Karpas-422 (cell line): ENCODE measurements at regions not wholly inside any gene's neighbourhood (a gene's known extent, or its start where the extent isn't known, plus 50 kb on each side); places are given as distances from the start of the nearest gene placed in this dataset.

Experiments
- DNase-seq: peaks from one replicate; pipeline ENCODE4 v3.0.0-alpha.2; 2015
- H2AFZ ChIP-seq: fragments of 200-600 bp; sonication (generic); 2 replicates; pipeline ENCODE4 v1.6.1; 2014; ENCODE audit warnings: antibody characterized with exemption, low read length, mixed read lengths
- H3K27ac ChIP-seq: fragments of 200-600 bp; sonication (generic); 2 replicates; pipeline ENCODE4 v1.5.1; 2014; ENCODE audit warnings: mild to moderate bottlenecking, low read length, moderate library complexity
- H3K27me3 ChIP-seq: fragments of 200-600 bp; sonication (generic); 2 replicates; pipeline ENCODE4 v1.6.1; 2014; ENCODE audit warnings: low read length, mixed read lengths
- H3K36me3 ChIP-seq: fragments of 200-600 bp; sonication (generic); 2 replicates; pipeline ENCODE4 v1.6.1; 2014; ENCODE audit warnings: low read length, mixed read lengths; ENCODE audit not compliant: insufficient read depth
- H3K4me1 ChIP-seq: fragments of 200-600 bp; sonication (generic); 2 replicates; pipeline ENCODE4 v1.6.1; 2014; ENCODE audit warnings: mild to moderate bottlenecking, low read length, mixed read lengths
- H3K4me2 ChIP-seq: fragments of 200-600 bp; sonication (generic); 2 replicates; pipeline ENCODE4 v1.6.1; 2014; ENCODE audit warnings: low read length, low read depth, mild to moderate bottlenecking; ENCODE audit not compliant: poor library complexity, severe bottlenecking
- H3K4me3 ChIP-seq: fragments of 200-600 bp; sonication (generic); 2 replicates; pipeline ENCODE4 v1.5.1; 2014; ENCODE audit warnings: mild to moderate bottlenecking, antibody characterized with exemption, low read length, mixed read lengths
- H3K79me2 ChIP-seq: fragments of 200-600 bp; sonication (generic); 2 replicates; pipeline ENCODE4 v1.6.1; 2014; ENCODE audit warnings: mild to moderate bottlenecking, low read length, mixed read lengths
- H3K9ac ChIP-seq: fragments of 200-600 bp; sonication (generic); 2 replicates; pipeline ENCODE4 v1.6.0; 2014; ENCODE audit warnings: low read length
- H3K9me2 ChIP-seq: fragments of 200-600 bp; sonication (generic), shearing (Covaris generic); replicated peaks from 2 replicates; pipeline ENCODE4 v1.6.0; 2014; ENCODE audit warnings: mild to moderate bottlenecking, low read length, moderate library complexity; ENCODE audit not compliant: insufficient read depth
- H3K9me3 ChIP-seq: fragments of 300-700, 200-600 bp; sonication (generic); 2 replicates; pipeline ENCODE4 v1.6.1; 2014; ENCODE audit warnings: low read length, mixed read lengths
- H4K20me1 ChIP-seq: fragments of 200-600 bp; sonication (generic); 2 replicates; pipeline ENCODE4 v1.6.1; 2014; ENCODE audit warnings: mild to moderate bottlenecking, antibody characterized with exemption, low read length, low read depth; ENCODE audit not compliant: insufficient read depth

DNA sequence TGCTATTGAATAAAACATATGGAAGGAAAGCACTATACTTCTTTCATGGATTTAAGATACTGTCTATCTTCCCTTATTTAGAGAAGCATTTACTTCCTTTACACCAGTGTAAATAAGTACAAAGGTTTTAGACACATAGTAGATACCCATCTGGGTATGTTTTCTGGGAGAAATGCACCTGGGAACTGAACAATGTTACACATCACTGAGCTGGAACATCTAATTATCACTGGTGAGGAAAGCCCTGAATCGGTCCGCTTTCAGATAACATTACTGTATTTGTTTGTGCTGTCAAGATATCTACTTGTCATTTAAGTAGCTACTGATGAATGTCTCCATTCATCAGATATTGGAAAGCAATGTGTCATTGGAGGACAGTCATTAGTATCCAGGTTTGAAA lies 964.7 kb upstream of the PTPRD start:
- Histone ChIP-seq H3K9me2 (no peaks in the 10 kb centered on the region), H3K4me3 (no peak overlapping the region), H3K9ac (no peak overlapping the region), H2AFZ (no peak overlapping the region), H3K4me1 (no peaks in the 10 kb centered on the region), H3K79me2 (no peaks in the 10 kb centered on the region), H3K36me3 (no peaks in the 10 kb centered on the region), H4K20me1 (no peaks in the 10 kb centered on the region), H3K9me3 (peaks cover 25% of the 10 kb centered on the region), H3K4me2 (no peak overlapping the region), H3K27ac (no peak overlapping the region), H3K27me3 (no peaks in the 10 kb centered on the region)
- DNase-seq, result no peak

DNA sequence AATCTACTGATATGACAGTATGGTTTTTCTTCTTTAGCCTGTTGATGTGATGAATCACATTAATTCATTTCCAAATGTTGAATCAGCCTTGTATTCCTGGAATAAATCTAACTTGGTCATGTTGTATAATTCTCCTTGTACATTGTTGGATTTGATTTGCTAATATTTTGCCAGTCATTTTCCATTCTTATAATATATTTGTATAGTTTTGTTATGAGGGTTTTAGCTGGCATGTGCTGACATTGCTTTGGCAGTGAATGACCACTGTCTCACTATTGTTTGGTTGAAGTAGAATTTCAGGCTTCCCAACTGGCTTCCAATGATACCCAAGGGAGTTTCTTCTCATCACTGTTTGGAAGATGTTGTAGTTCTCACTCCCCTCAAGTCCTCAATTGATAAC lies 983.0 kb upstream of the PTPRD start:
- no peaks in the 10 kb centered on the region for H3K36me3 ChIP-seq

DNA sequence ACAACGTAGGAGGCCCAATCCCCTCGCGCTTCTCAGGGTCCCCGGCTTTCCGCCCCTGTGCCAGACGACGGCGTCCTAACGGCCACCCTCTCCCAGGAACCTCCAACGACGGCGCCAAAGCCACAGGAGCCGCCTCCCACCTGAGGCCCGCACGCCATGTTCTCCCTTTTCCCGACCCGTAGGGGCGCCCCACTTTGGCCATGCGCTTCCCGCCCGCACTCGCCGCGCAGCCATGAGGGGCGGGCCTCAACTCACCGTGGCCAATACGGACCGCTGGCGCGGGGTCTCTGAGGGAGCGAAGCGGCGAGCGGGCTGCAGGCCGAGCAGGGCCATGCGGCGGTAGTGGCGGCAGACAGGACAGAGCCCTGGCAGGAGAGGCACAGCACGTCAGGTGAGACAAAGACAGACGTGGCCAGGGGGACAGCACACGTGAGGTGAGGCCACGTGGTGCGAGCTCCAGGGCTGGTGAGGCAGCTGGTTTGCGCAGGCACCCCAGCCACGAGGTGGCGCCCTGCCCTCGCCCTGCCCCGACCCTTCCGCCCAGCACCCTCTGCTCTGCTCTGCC lies 1005.5 kb upstream of the PTPRD start:
- no peaks in the 10 kb centered on the region for H3K79me2 ChIP-seq
- H3K4me2 ChIP-seq, result no peak overlapping the region
- no peak overlapping the region for H2AFZ ChIP-seq
- H3K9ac ChIP-seq, result no peak overlapping the region
- H3K9me3 ChIP-seq, result peaks cover 28% of the 10 kb centered on the region
- H4K20me1 ChIP-seq, result no peaks in the 10 kb centered on the region
- H3K27ac ChIP-seq, result no peak overlapping the region
- DNase-seq, result no peak
- no peak overlapping the region for H3K4me3 ChIP-seq
- no peaks in the 10 kb centered on the region for H3K9me2 ChIP-seq
- no peaks in the 10 kb centered on the region for H3K27me3 ChIP-seq
- no peaks in the 10 kb centered on the region for H3K4me1 ChIP-seq
- no peaks in the 10 kb centered on the region for H3K36me3 ChIP-seq

More for the DNA sequence above, 983.0 kb upstream of the PTPRD start:
- H3K27me3 ChIP-seq, result no peaks in the 10 kb centered on the region
- peaks cover 33% of the 10 kb centered on the region for H3K9me3 ChIP-seq
- H2AFZ ChIP-seq, result no peak overlapping the region
- no peaks in the 10 kb centered on the region for H3K9me2 ChIP-seq
- H4K20me1 ChIP-seq, result no peaks in the 10 kb centered on the region
- DNase-seq, result no peak
- H3K4me1 ChIP-seq, result no peaks in the 10 kb centered on the region
- no peak overlapping the region for H3K4me2 ChIP-seq
- no peak overlapping the region for H3K4me3 ChIP-seq
- H3K27ac ChIP-seq, result no peak overlapping the region
- H3K9ac ChIP-seq, result no peak overlapping the region
- no peaks in the 10 kb centered on the region for H3K79me2 ChIP-seq

DNA sequence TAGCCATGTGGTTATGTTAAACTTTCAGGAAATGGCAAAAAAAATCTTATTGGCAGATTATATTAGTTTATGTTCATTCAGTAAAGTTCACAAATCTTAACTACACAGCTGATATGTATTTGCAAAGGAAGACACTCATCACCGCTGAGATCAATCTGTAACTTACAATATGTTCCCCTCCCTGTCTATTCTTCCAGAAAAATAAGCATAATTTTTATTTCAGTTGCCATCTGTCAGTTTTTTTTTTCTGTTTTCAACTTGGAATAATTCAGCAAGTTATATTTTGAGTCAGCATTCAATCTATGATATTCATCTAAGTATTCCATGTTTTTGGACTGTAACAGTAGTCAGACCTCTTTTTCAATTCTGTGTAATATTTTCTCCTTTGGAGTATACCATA lies 1019.9 kb upstream of the PTPRD start:
- H3K4me1 ChIP-seq, result no peaks in the 10 kb centered on the region
- H3K36me3 ChIP-seq, result no peaks in the 10 kb centered on the region
- H3K27me3 ChIP-seq, result no peaks in the 10 kb centered on the region
- DNase-seq, result no peak
- no peak overlapping the region for H3K27ac ChIP-seq
- H3K79me2 ChIP-seq, result no peaks in the 10 kb centered on the region
- no peaks in the 10 kb centered on the region for H3K9me2 ChIP-seq
- no peak overlapping the region for H2AFZ ChIP-seq
- no peaks in the 10 kb centered on the region for H4K20me1 ChIP-seq
- H3K9me3 ChIP-seq, result peaks cover 5% of the 10 kb centered on the region; the same call in 1 of the 2 replicates
- H3K4me3 ChIP-seq, result no peak overlapping the region
- H3K4me2 ChIP-seq, result no peak overlapping the region
- no peak overlapping the region for H3K9ac ChIP-seq

DNA sequence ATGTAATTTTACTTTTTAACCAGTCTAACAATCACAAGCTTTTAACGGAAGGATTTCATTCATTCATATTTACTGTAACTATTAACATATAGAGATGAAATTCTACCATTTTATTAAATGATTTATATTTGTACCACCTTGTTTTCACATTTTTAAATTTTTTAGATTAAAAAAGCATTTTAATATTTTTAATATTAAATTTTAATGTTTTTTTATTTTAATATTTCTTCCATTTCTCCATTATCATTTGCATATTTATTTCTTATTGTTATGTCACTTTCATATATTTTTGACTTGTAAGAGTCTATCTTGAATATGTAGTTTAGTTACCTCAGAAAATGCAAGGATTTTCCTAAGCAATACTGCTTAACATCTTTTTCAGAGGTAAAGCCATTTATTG lies 1034.0 kb upstream of the PTPRD start:
- Histone ChIP-seq H3K9ac (no peak overlapping the region), H3K27me3 (no peaks in the 10 kb centered on the region), H3K4me3 (no peak overlapping the region), H4K20me1 (no peaks in the 10 kb centered on the region), H3K9me3 (peaks cover 45% of the 10 kb centered on the region), H3K27ac (no peak overlapping the region), H2AFZ (no peak overlapping the region), H3K4me1 (no peaks in the 10 kb centered on the region), H3K9me2 (no peaks in the 10 kb centered on the region), H3K79me2 (no peaks in the 10 kb centered on the region), H3K4me2 (no peak overlapping the region), H3K36me3 (no peaks in the 10 kb centered on the region)
- DNase-seq, result no peak

DNA sequence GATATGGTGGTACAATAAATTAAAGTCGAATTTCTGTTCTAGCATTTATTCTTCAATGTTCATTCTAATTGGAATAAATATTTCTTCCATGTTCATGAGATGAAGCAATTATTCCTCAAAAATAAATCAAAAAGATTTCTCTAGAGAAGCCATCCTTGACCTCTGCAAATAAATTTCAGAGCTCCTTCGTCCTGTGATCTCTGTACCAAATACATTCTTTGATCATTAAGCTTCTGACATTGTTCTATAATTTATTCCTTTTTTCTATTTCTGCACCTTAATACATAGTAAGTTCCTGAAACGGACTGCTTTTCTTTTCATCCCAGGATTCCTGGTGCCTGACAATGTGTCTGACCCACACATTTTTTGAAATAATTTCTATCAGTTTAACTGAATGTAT lies 1039.3 kb upstream of the TYRP1 start:
- no peak overlapping the region for H2AFZ ChIP-seq
- H3K9me2 ChIP-seq, result no peaks in the 10 kb centered on the region
- H3K4me2 ChIP-seq, result no peak overlapping the region
- no peak for DNase-seq
- H3K79me2 ChIP-seq, result no peaks in the 10 kb centered on the region
- no peak overlapping the region for H3K27ac ChIP-seq
- no peak overlapping the region for H3K4me3 ChIP-seq
- H3K9ac ChIP-seq, result no peak overlapping the region
- no peaks in the 10 kb centered on the region for H3K27me3 ChIP-seq
- H3K9me3 ChIP-seq, result peaks cover 52% of the 10 kb centered on the region
- H4K20me1 ChIP-seq, result no peaks in the 10 kb centered on the region
- H3K4me1 ChIP-seq, result no peaks in the 10 kb centered on the region
- no peaks in the 10 kb centered on the region for H3K36me3 ChIP-seq

DNA sequence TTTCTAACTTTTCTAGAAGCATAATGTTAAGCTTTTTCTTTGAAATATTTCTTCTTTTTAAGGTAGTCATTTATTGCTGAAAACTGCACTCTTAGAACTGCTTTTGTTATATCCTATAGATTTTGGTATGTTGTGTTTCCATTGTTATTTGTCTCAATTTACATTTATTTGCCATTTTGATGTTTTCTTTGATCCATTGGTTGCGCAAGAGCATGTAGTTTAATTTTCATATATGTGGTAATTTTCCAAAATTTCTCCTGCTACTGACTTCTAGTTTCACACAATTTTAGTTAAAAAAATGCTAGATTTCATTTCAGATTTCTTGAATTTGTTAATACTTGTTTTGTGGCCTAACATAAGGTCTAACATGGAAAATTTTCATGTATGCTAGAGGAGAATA lies 1029.3 kb upstream of the TYRP1 start:
- Histone ChIP-seq H3K4me3 (no peak overlapping the region), H2AFZ (no peak overlapping the region), H3K4me2 (no peak overlapping the region), H4K20me1 (no peaks in the 10 kb centered on the region), H3K9me3 (peaks cover 14% of the 10 kb centered on the region), H3K27me3 (no peaks in the 10 kb centered on the region), H3K79me2 (no peaks in the 10 kb centered on the region), H3K9ac (no peak overlapping the region), H3K36me3 (no peaks in the 10 kb centered on the region), H3K4me1 (no peaks in the 10 kb centered on the region), H3K9me2 (no peaks in the 10 kb centered on the region), H3K27ac (no peak overlapping the region)
- no peak for DNase-seq

DNA sequence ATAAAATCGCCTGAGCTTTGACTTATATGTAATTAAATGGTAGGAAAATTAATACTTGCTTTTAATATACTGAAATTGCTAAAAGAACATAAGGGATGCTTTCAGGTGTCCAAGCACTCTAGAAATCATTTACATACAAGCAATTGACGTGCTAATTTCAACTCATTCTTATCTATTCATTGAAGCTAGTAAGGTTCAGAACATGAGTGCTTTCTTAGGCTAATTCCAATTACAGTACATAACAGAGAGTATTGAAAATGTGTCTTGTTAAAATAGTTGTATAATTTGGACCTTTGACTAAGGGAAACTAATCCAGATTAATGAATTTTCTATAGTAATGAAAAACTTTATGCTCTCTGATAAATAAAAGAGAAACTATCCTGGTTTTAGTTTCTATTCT lies 1016.4 kb upstream of the TYRP1 start:
- Histone ChIP-seq H3K36me3 (no peaks in the 10 kb centered on the region), H4K20me1 (no peaks in the 10 kb centered on the region), H3K9me3 (peaks cover 29% of the 10 kb centered on the region), H3K4me1 (no peaks in the 10 kb centered on the region), H2AFZ (no peak overlapping the region), H3K27me3 (no peaks in the 10 kb centered on the region), H3K4me2 (no peak overlapping the region), H3K9ac (no peak overlapping the region), H3K79me2 (no peaks in the 10 kb centered on the region), H3K4me3 (no peak overlapping the region), H3K27ac (no peak overlapping the region), H3K9me2 (no peaks in the 10 kb centered on the region)
- DNase-seq, result no peak

DNA sequence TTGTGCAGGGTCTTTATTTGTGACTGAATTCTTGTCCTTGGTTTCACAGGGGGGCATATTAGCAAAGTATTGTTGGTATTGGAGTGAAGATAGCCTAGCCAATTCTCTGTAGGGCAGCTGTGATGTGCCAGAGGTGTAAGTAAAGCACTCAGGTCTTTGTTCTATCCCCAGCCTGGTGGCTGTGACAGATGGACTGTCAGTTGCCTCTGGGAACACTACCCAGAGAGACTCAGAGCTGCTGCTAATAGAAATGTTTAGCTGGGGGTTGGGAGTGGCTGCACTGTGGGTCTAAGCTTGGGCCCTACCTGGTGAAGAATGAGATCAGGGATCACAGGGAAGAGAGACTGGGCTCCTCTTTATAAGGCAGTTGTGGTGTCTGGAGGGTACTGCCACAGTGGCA lies 1006.5 kb upstream of the TYRP1 start:
- Histone ChIP-seq H2AFZ (no peak overlapping the region), H3K9me3 (peaks cover 12% of the 10 kb centered on the region), H3K27ac (no peak overlapping the region), H4K20me1 (no peaks in the 10 kb centered on the region), H3K9me2 (no peaks in the 10 kb centered on the region), H3K9ac (no peak overlapping the region), H3K79me2 (no peaks in the 10 kb centered on the region), H3K4me1 (no peaks in the 10 kb centered on the region), H3K27me3 (no peaks in the 10 kb centered on the region), H3K36me3 (no peaks in the 10 kb centered on the region), H3K4me3 (no peak overlapping the region), H3K4me2 (no peak overlapping the region)
- DNase-seq, result no peak
